Suprapubic skin (tissue), 4 donors: ENCODE measurements at regions not wholly inside any gene's neighbourhood (a gene's known extent, or its start where the extent isn't known, plus 50 kb on each side); places are given as distances from the start of the nearest gene placed in this dataset.

Experiments
- DNase-seq, 2 donors: peaks; one replicate each; pipeline ENCODE4 v3.0.0-alpha.2; 2019; ENCODE audit warnings: low spot score in 2 of 2
- H3K27ac ChIP-seq: fragments of 200-600 bp; sonication (generic); one replicate; pipeline ENCODE4 v1.5.1; 2019
- H3K27me3 ChIP-seq: fragments of 200-600 bp; sonication (generic); one replicate; pipeline ENCODE4 v1.5.1; 2019
- H3K36me3 ChIP-seq: fragments of 200-600 bp; sonication (generic); one replicate; pipeline ENCODE4 v1.5.1; 2019
- H3K4me1 ChIP-seq: fragments of 200-600 bp; sonication (generic); one replicate; pipeline ENCODE4 v1.5.1; 2019
- H3K4me3 ChIP-seq: fragments of 200-600 bp; sonication (generic); one replicate; pipeline ENCODE4 v1.5.1; 2019; ENCODE audit warnings: mild to moderate bottlenecking
- H3K9me3 ChIP-seq: fragments of 200-600 bp; sonication (generic); one replicate; pipeline ENCODE4 v1.5.1; 2019
- CTCF ChIP-seq, 2 donors: fragments of 200-600 bp in 1 of 2; fragments of 450-650 bp in 1 of 2; sonication (generic) in 1 of 2; IDR thresholded peaks; one replicate each; pipeline ENCODE4 v1.5.1; 2016 to 2019; ENCODE audit warnings: antibody characterized with exemption in 2 of 2, mild to moderate bottlenecking in 1 of 2, moderate library complexity in 1 of 2
- EP300 ChIP-seq: sonication (generic); formaldehyde crosslinking; IDR thresholded peaks from one replicate; pipeline ENCODE4 v1.6.1; 2017; ENCODE audit warnings: antibody characterized with exemption
- POLR2A ChIP-seq, 2 donors: fragments of 450-650 bp; IDR thresholded peaks; one replicate each; pipeline ENCODE4 v1.6.1; 2017; ENCODE audit warnings: antibody characterized with exemption in 2 of 2, mild to moderate bottlenecking in 2 of 2, moderate library complexity in 2 of 2
- POLR2AphosphoS5 ChIP-seq, 3 donors: sonication (generic); formaldehyde crosslinking; IDR thresholded peaks; one replicate each; pipeline ENCODE4 v1.6.1; 2017; ENCODE audit warnings: antibody characterized with exemption in 3 of 3
- WGBS: methylation state at CpG from one replicate; pipeline ENCODE4 v1.1.5; 2018; 5-methylcytosine and 5-hydroxymethylcytosine counted together

GRCh38 chr3:10577486-10577885 lies 72.1 kb upstream of the ATP2B2 start:
- DNase-seq: no peak
- Histone ChIP-seq H3K36me3 (no peaks in the 10 kb centered on the region), H3K4me3 (no peak overlapping the region), H3K9me3 (no peaks in the 10 kb centered on the region), H3K27me3 (peaks cover 7% of the 10 kb centered on the region), H3K27ac (no peak overlapping the region), H3K4me1 (no peaks in the 10 kb centered on the region)
- TF ChIP-seq EP300: no peak
- no peak for TF ChIP-seq POLR2AphosphoS5 (IDR thresholded peaks at IDR 0.05)
- no peak for TF ChIP-seq CTCF (IDR thresholded peaks at IDR 0.05)
- no peak for TF ChIP-seq POLR2A (IDR thresholded peaks at IDR 0.05)
- WGBS: 30% methylated on average over 4 of the region's 7 CpGs

GRCh38 chr3:10580426-10580825 lies 75.0 kb upstream of the ATP2B2 start:
- no peaks in the 10 kb centered on the region for H3K36me3 ChIP-seq
- H3K4me3 ChIP-seq: no peak overlapping the region
- TF ChIP-seq EP300: no peak
- no peak for TF ChIP-seq POLR2A (IDR thresholded peaks at IDR 0.05)
- no peak for TF ChIP-seq CTCF (IDR thresholded peaks at IDR 0.05)
- TF ChIP-seq POLR2AphosphoS5 (IDR thresholded peaks at IDR 0.05): no peak
- H3K27me3 ChIP-seq: peaks cover 23% of the 10 kb centered on the region
- no peaks in the 10 kb centered on the region for H3K4me1 ChIP-seq
- 77% methylated on average over 8 of the region's 8 CpGs for WGBS
- no peaks in the 10 kb centered on the region for H3K9me3 ChIP-seq
- H3K27ac ChIP-seq: no peak overlapping the region
- no peak for DNase-seq

- Histone ChIP-seq H3K9me3 (no peaks in the 10 kb centered on the region), H3K27ac (no peak overlapping the region), H3K4me1 (no peaks in the 10 kb centered on the region), H3K27me3 (peaks cover 23% of the 10 kb centered on the region), H3K36me3 (no peaks in the 10 kb centered on the region), H3K4me3 (no peak overlapping the region)
- 50% methylated on average over 5 of the region's 5 CpGs for WGBS
- no peak for DNase-seq
- no peak for TF ChIP-seq EP300
- no peak for TF ChIP-seq POLR2AphosphoS5 (IDR thresholded peaks at IDR 0.05)
- no peak for TF ChIP-seq POLR2A (IDR thresholded peaks at IDR 0.05)
- no peak for TF ChIP-seq CTCF (IDR thresholded peaks at IDR 0.05)
Observed at GRCh38 chr3:10581251-10581650, 75.9 kb upstream of the ATP2B2 start.

- Histone ChIP-seq H3K36me3 (no peaks in the 10 kb centered on the region), H3K9me3 (no peaks in the 10 kb centered on the region), H3K4me3 (no peak overlapping the region), H3K4me1 (no peaks in the 10 kb centered on the region), H3K27me3 (peaks cover 24% of the 10 kb centered on the region), H3K27ac (no peak overlapping the region)
- no peak for DNase-seq
- TF ChIP-seq POLR2AphosphoS5 (IDR thresholded peaks at IDR 0.05): no peak
- no peak for TF ChIP-seq POLR2A (IDR thresholded peaks at IDR 0.05)
- TF ChIP-seq CTCF (IDR thresholded peaks at IDR 0.05): no peak
- no peak for TF ChIP-seq EP300
- 76% methylated on average over 8 of the region's 8 CpGs for WGBS
Observed at GRCh38 chr3:10581716-10582115, 76.3 kb upstream of the ATP2B2 start.

GRCh38 chr3:10582733-10583132 lies 77.3 kb upstream of the ATP2B2 start:
- H3K27me3 ChIP-seq: peaks cover 25% of the 10 kb centered on the region
- no peak overlapping the region for H3K4me3 ChIP-seq
- H3K4me1 ChIP-seq: no peaks in the 10 kb centered on the region
- H3K9me3 ChIP-seq: no peaks in the 10 kb centered on the region
- TF ChIP-seq CTCF (IDR thresholded peaks at IDR 0.05) (no peak), POLR2A (IDR thresholded peaks at IDR 0.05) (no peak), POLR2AphosphoS5 (IDR thresholded peaks at IDR 0.05) (no peak), EP300 (no peak)
- H3K27ac ChIP-seq: no peak overlapping the region
- DNase-seq: no peak
- 78% methylated on average over 3 of the region's 3 CpGs for WGBS
- H3K36me3 ChIP-seq: no peaks in the 10 kb centered on the region
